Keratinocyte (primary cell): ENCODE measurements at regions not wholly inside any gene's neighbourhood (a gene's known extent, or its start where the extent isn't known, plus 50 kb on each side); places are given as distances from the start of the nearest gene placed in this dataset.

Experiments used
- DNase-seq: peaks from one replicate; pipeline ENCODE4 v3.0.0-alpha.2; 2011; ENCODE audit warnings: low read depth, missing footprints, low spot score
- FAIRE-seq: peaks from 2 replicates; lab custom pipeline; 2011; peaks lifted over from hg19 to GRCh38; lab: Jason Lieb, UNC
- H2AFZ ChIP-seq: 2 replicates; pipeline ENCODE4 v1.6.0; 2012; ENCODE audit warnings: low read length, control low read depth, inconsistent platforms; ENCODE audit not compliant: control insufficient read depth
- H3K27ac ChIP-seq: 2 replicates; pipeline ENCODE4 v1.5.1; 2011; ENCODE audit warnings: low read length; ENCODE audit not compliant: control insufficient read depth, insufficient read depth
- H3K27me3 ChIP-seq: 3 replicates; pipeline ENCODE4 v1.6.0; 2011; ENCODE audit warnings: low read length; ENCODE audit not compliant: control insufficient read depth, insufficient read depth; ENCODE audit errors: extremely low read depth
- H3K36me3 ChIP-seq, 2 experiments: 2 replicates in 1 of 2; 3 replicates in 1 of 2; pipeline ENCODE4 v1.5.1; 2011; ENCODE audit warnings: low read length in 2 of 2, mild to moderate bottlenecking in 1 of 2; ENCODE audit not compliant: control insufficient read depth in 2 of 2, insufficient read depth in 2 of 2; ENCODE audit errors: extremely low read depth in 1 of 2
- H3K4me1 ChIP-seq: 3 replicates; pipeline ENCODE4 v1.5.1; 2011; ENCODE audit warnings: low read length; ENCODE audit not compliant: control insufficient read depth, insufficient read depth; ENCODE audit errors: extremely low read depth
- H3K4me2 ChIP-seq: 3 replicates; pipeline ENCODE4 v1.6.0; 2011; ENCODE audit warnings: low read depth, low read length; ENCODE audit not compliant: control insufficient read depth, insufficient read depth; ENCODE audit errors: extremely low read depth
- H3K4me3 ChIP-seq, 3 experiments: fragments of 200-600 bp in 1 of 3; sonication (generic) in 1 of 3; 2 replicates in 2 of 3; 3 replicates in 1 of 3; pipeline ENCODE4 v1.5.1; 2011 to 2016; ENCODE audit warnings: low read length in 3 of 3, mild to moderate bottlenecking in 3 of 3, control low read depth in 2 of 3, inconsistent platforms in 1 of 3, low read depth in 1 of 3, mixed read lengths in 1 of 3, mixed run types in 1 of 3, moderate library complexity in 1 of 3; ENCODE audit not compliant: control insufficient read depth in 2 of 3, insufficient read depth in 2 of 3; ENCODE audit errors: extremely low read depth in 1 of 3
- H3K79me2 ChIP-seq: 2 replicates; pipeline ENCODE4 v1.6.0; 2012; ENCODE audit warnings: low read length; ENCODE audit not compliant: control insufficient read depth, insufficient read depth
- H3K9ac ChIP-seq: 3 replicates; pipeline ENCODE4 v1.6.0; 2011; ENCODE audit warnings: low read length; ENCODE audit not compliant: control insufficient read depth, insufficient read depth; ENCODE audit errors: extremely low read depth
- H3K9me1 ChIP-seq: 3 replicates; pipeline ENCODE4 v1.6.0; 2011; ENCODE audit warnings: low read length; ENCODE audit not compliant: control insufficient read depth, insufficient read depth; ENCODE audit errors: extremely low read depth
- H3K9me3 ChIP-seq: 2 replicates; pipeline ENCODE4 v1.5.1; 2012; ENCODE audit warnings: low read depth, low read length; ENCODE audit not compliant: control insufficient read depth
- H4K20me1 ChIP-seq: 3 replicates; pipeline ENCODE4 v1.6.0; 2011; ENCODE audit warnings: low read length; ENCODE audit not compliant: control insufficient read depth, insufficient read depth; ENCODE audit errors: extremely low read depth
- CTCF ChIP-seq, 3 experiments: IDR thresholded peaks in 1 of 3; conservative IDR thresholded peaks in 1 of 3; optimal IDR thresholded peaks in 1 of 3; 2 replicates in 2 of 3; 3 replicates in 1 of 3; pipeline versions ENCODE3 to v1.5.1; 2011; ENCODE audit warnings: low read length in 3 of 3, mild to moderate bottlenecking in 3 of 3, moderate library complexity in 2 of 3, control low read depth in 1 of 3, inconsistent platforms in 1 of 3; ENCODE audit not compliant: insufficient read depth in 2 of 3; ENCODE audit errors: extremely low read depth in 1 of 3
- EZH2 ChIP-seq: IDR thresholded peaks from one replicate; pipeline ENCODE4 v1.6.1; 2012; ENCODE audit warnings: inconsistent platforms, mild to moderate bottlenecking, low read length, moderate library complexity
- dilution Hi-C: fragments of 300-500 bp; cut with MboI; formaldehyde crosslinking; loops from one replicate; pipeline ENCODE4 v1.7.0; 2020; ENCODE audit warnings: low sequenced_read_pairs; ENCODE audit not compliant: extremely low pct_ligation_motif_present

GRCh38 chr14:25406818-25407217, 356.9 kb upstream of the STXBP6 start:
- Histone ChIP-seq H4K20me1 (no peaks in the 10 kb centered on the region), H3K4me2 (no peak overlapping the region), H3K36me3 (no peaks in the 10 kb centered on the region), H3K9me1 (no peaks in the 10 kb centered on the region), H3K27ac (no peak overlapping the region), H2AFZ (no peak overlapping the region), H3K79me2 (no peaks in the 10 kb centered on the region), H3K9ac (no peak overlapping the region), H3K4me1 (no peaks in the 10 kb centered on the region), H3K9me3 (no peaks in the 10 kb centered on the region), H3K27me3 (no peaks in the 10 kb centered on the region), H3K4me3 (no peak overlapping the region)
- no peak for FAIRE-seq
- no peak for TF ChIP-seq EZH2
- TF ChIP-seq CTCF (optimal IDR thresholded peaks at IDR 0.05 in 1 of 3, IDR thresholded peaks at IDR 0.05 in 1 of 3, conservative IDR thresholded peaks at IDR 0.05 in 1 of 3; ENCODE audit: extremely low read depth in 1 of 3, insufficient read depth in 2 of 3, low read length in 3 of 3): peak; percentile 8 to 44 (median 36)
- dilution Hi-C loops: no loop called here
- DNase-seq: no peak

GRCh38 chr14:25400607-25401206, 350.8 kb upstream of the STXBP6 start:
- Histone ChIP-seq H3K4me2 (no peak overlapping the region), H3K9ac (no peak overlapping the region), H4K20me1 (no peaks in the 10 kb centered on the region), H3K79me2 (no peaks in the 10 kb centered on the region), H3K27me3 (no peaks in the 10 kb centered on the region), H3K4me3 (no peak overlapping the region), H2AFZ (no peak overlapping the region), H3K9me3 (no peaks in the 10 kb centered on the region), H3K36me3 (no peaks in the 10 kb centered on the region), H3K4me1 (no peaks in the 10 kb centered on the region), H3K27ac (no peak overlapping the region), H3K9me1 (no peaks in the 10 kb centered on the region)
- FAIRE-seq (no peak), DNase-seq (no peak)
- dilution Hi-C loops: no loop called here
- TF ChIP-seq EZH2: no peak
- TF ChIP-seq CTCF (optimal IDR thresholded peaks at IDR 0.05 in 1 of 3, IDR thresholded peaks at IDR 0.05 in 1 of 3, conservative IDR thresholded peaks at IDR 0.05 in 1 of 3; ENCODE audit: extremely low read depth in 1 of 3, insufficient read depth in 2 of 3, low read length in 3 of 3): peak; percentile 41 to 81 (median 70)
